ENCODE measurements at regions not wholly inside any gene's neighbourhood (a gene's known extent, or its start where the extent isn't known, plus 50 kb on each side); places are given as distances from the start of the nearest gene placed in this dataset.

GRCh38 chr11:60610702-60611101, 88.7 kb upstream of the MS4A8 start:
- TF ChIP-seq CTCF (IDR thresholded peaks at IDR 0.05) (no peak), EZH2 (IDR thresholded peaks at IDR 0.05; ENCODE audit: borderline replicate concordance, insufficient read depth, low read depth, low read length, poor library complexity, severe bottlenecking) (no peak)
